ENCODE measurements at regions not wholly inside any gene's neighbourhood (a gene's known extent, or its start where the extent isn't known, plus 50 kb on each side); places are given as distances from the start of the nearest gene placed in this dataset.

GRCh38 chr9:86796666-86797065 lies 150.6 kb downstream of the GAS1 start:
- TF ChIP-seq CTCF (conservative IDR thresholded peaks at IDR 0.05): no peak
- no peak for TF ChIP-seq EZH2 (IDR thresholded peaks at IDR 0.05; ENCODE audit: low read depth)

Data from PC-9 (cell line).